PC-9 (cell line): ENCODE measurements at regions not wholly inside any gene's neighbourhood (a gene's known extent, or its start where the extent isn't known, plus 50 kb on each side); places are given as distances from the start of the nearest gene placed in this dataset.

Source experiments
- BruUV-seq: library from RNA; stranded (reverse); fragments of 400-500 nt; replicated peaks from 2 replicates; lab custom pipeline; 2021; lab: Mats Ljungman, UMichigan
- CTCF ChIA-PET: fragments of 300-600 bp; sonication (Branson Sonifier 250); formaldehyde crosslinking; loops from one replicate; lab custom pipeline; 2022; ENCODE audit warnings: antibody characterized with exemption; lab: Charles Lee
- POLR2A ChIA-PET: fragments of 300-600 bp; sonication (Branson Sonifier 250); formaldehyde crosslinking; loops from one replicate; lab custom pipeline; 2022; ENCODE audit warnings: antibody characterized with exemption; ENCODE audit not compliant: unreplicated experiment; lab: Charles Lee
- DNase-seq, 2 experiments: peaks; one replicate each; pipeline versions ENCODE4 v3.0.0 to v3.0.0-alpha.2; 2015 to 2022; ENCODE audit warnings: mixed read lengths in 1 of 2
- H2AFZ ChIP-seq: fragments of 200-600 bp; sonication (generic); 2 replicates; pipeline ENCODE4 v1.8.1; 2017; ENCODE audit warnings: antibody characterized with exemption
- H3F3A ChIP-seq: fragments of 200-600 bp; sonication (generic); 2 replicates; pipeline ENCODE4 v1.8.1; 2017; ENCODE audit warnings: antibody characterized with exemption, mild to moderate bottlenecking, low read depth; ENCODE audit not compliant: insufficient read depth
- H3K27ac ChIP-seq: fragments of 200-600 bp; sonication (generic); 2 replicates; pipeline ENCODE4 v1.6.1; 2016; ENCODE audit warnings: mixed run types
- H3K27me3 ChIP-seq: fragments of 200-600 bp; sonication (generic); 2 replicates; pipeline ENCODE4 v1.6.1; 2016; ENCODE audit warnings: low read depth, mixed run types; ENCODE audit not compliant: insufficient read depth
- H3K36me3 ChIP-seq: fragments of 200-600 bp; sonication (generic); 2 replicates; pipeline ENCODE4 v1.6.1; 2016; ENCODE audit warnings: low read depth, mixed run types
- H3K4me1 ChIP-seq: fragments of 200-600 bp; sonication (generic); replicated peaks from 2 replicates; pipeline ENCODE4 v1.6.1; 2016; ENCODE audit warnings: mixed run types; ENCODE audit not compliant: insufficient read depth
- H3K4me2 ChIP-seq: fragments of 200-600 bp; sonication (generic); 2 replicates; pipeline ENCODE4 v1.6.1; 2017; ENCODE audit warnings: mixed run types
- H3K4me3 ChIP-seq: fragments of 200-600 bp; sonication (generic); 2 replicates; pipeline ENCODE4 v1.6.1; 2016; ENCODE audit warnings: mixed run types
- H3K79me2 ChIP-seq: fragments of 200-600 bp; sonication (generic); 2 replicates; pipeline ENCODE4 v1.6.1; 2017; ENCODE audit warnings: low read depth, mixed run types
- H3K9me2 ChIP-seq: fragments of 200-600 bp; sonication (generic); 2 replicates; pipeline ENCODE4 v1.8.1; 2017; ENCODE audit warnings: mild to moderate bottlenecking; ENCODE audit not compliant: insufficient read depth
- H3K9me3 ChIP-seq: fragments of 200-600 bp; sonication (generic); 2 replicates; pipeline ENCODE4 v1.8.1; 2016; ENCODE audit warnings: low read depth; ENCODE audit not compliant: insufficient read depth
- H4K20me1 ChIP-seq: fragments of 200-600 bp; sonication (generic); 2 replicates; pipeline ENCODE4 v1.8.1; 2017; ENCODE audit not compliant: insufficient read depth
- CTCF ChIP-seq: fragments of 200-600 bp; sonication (generic); conservative IDR thresholded peaks from 2 replicates; pipeline ENCODE4 v1.6.1; 2017; ENCODE audit warnings: mixed run types, antibody characterized with exemption, mild to moderate bottlenecking, moderate library complexity
- EZH2 ChIP-seq: fragments of 200-600 bp; sonication (generic); IDR thresholded peaks from 2 replicates; pipeline ENCODE4 v1.8.0; 2017; ENCODE audit warnings: antibody characterized with exemption, low read depth
- intact Hi-C: fragments of 100-400 bp; cut with micrococcal nuclease; formaldehyde crosslinking; loops from one replicate; pipeline ENCODE4 v1.10.0; 2022; ENCODE audit not compliant: unreplicated experiment

- no peak for DNase-seq
- H3F3A ChIP-seq = no peaks in the 10 kb centered on the region
- TF ChIP-seq CTCF = no peak
- no peak for TF ChIP-seq EZH2
- no peak overlapping the region for H3K4me3 ChIP-seq
- H3K36me3 ChIP-seq = no peaks in the 10 kb centered on the region
- H3K9me3 ChIP-seq = no peaks in the 10 kb centered on the region
- H3K4me1 ChIP-seq = no peaks in the 10 kb centered on the region
- H4K20me1 ChIP-seq = no peaks in the 10 kb centered on the region; the same call in 1 of the 2 replicates
- intact Hi-C loops = no loop called here
- no peak overlapping the region for H3K27ac ChIP-seq
- H3K79me2 ChIP-seq = no peaks in the 10 kb centered on the region
- BruUV-seq = no TSS peak
- H3K27me3 ChIP-seq = no peaks in the 10 kb centered on the region
- no peak overlapping the region for H2AFZ ChIP-seq
- ChIA-PET POLR2A (no interaction called here), CTCF (no interaction called here)
- no peak overlapping the region for H3K4me2 ChIP-seq
- H3K9me2 ChIP-seq = no peaks in the 10 kb centered on the region
Measured at GRCh38 chr3:21163956-21164355, 587.1 kb downstream of the ZNF385D start.

GRCh38 chr3:21159543-21159906 lies 591.5 kb downstream of the ZNF385D start:
- POLR2A ChIA-PET = no interaction called here
- no peaks in the 10 kb centered on the region for H3F3A ChIP-seq
- H3K27me3 ChIP-seq = no peaks in the 10 kb centered on the region
- CTCF ChIA-PET = no interaction called here
- no peaks in the 10 kb centered on the region for H3K4me1 ChIP-seq
- H2AFZ ChIP-seq = no peak overlapping the region
- intact Hi-C loops = no loop called here
- no peaks in the 10 kb centered on the region for H3K9me2 ChIP-seq
- H3K36me3 ChIP-seq = no peaks in the 10 kb centered on the region
- H3K79me2 ChIP-seq = no peaks in the 10 kb centered on the region
- no peak overlapping the region for H3K4me3 ChIP-seq
- H3K27ac ChIP-seq = no peak overlapping the region
- TF ChIP-seq CTCF = no peak
- no peak for TF ChIP-seq EZH2
- no peaks in the 10 kb centered on the region; the same call in 1 of the 2 replicates for H4K20me1 ChIP-seq
- H3K9me3 ChIP-seq = no peaks in the 10 kb centered on the region
- BruUV-seq = no TSS peak
- no peak for DNase-seq
- no peak overlapping the region for H3K4me2 ChIP-seq

GRCh38 chr3:21158861-21159542 lies 592.0 kb downstream of the ZNF385D start:
- no peaks in the 10 kb centered on the region for H3K9me3 ChIP-seq
- no peaks in the 10 kb centered on the region for H3F3A ChIP-seq
- CTCF ChIA-PET = no interaction called here

More at GRCh38 chr3:21158861-21159542, 592.0 kb downstream of the ZNF385D start:
- H3K9me2 ChIP-seq = no peaks in the 10 kb centered on the region
- POLR2A ChIA-PET = no interaction called here
- H3K4me1 ChIP-seq = no peaks in the 10 kb centered on the region
- H3K4me3 ChIP-seq = no peak overlapping the region
- H3K27me3 ChIP-seq = no peaks in the 10 kb centered on the region
- no TSS peak for BruUV-seq
- H2AFZ ChIP-seq = no peak overlapping the region
- no peak overlapping the region for H3K4me2 ChIP-seq
- no peaks in the 10 kb centered on the region for H3K36me3 ChIP-seq
- H4K20me1 ChIP-seq = no peaks in the 10 kb centered on the region; the same call in 1 of the 2 replicates
- H3K79me2 ChIP-seq = no peaks in the 10 kb centered on the region
- no peak for DNase-seq
- H3K27ac ChIP-seq = no peak overlapping the region
- intact Hi-C loops = no loop called here
- TF ChIP-seq EZH2 = no peak
- TF ChIP-seq CTCF = no peak
